Thoracic aorta (tissue), 2 donors: ENCODE measurements at regions not wholly inside any gene's neighbourhood (a gene's known extent, or its start where the extent isn't known, plus 50 kb on each side); places are given as distances from the start of the nearest gene placed in this dataset.

Experiments
- ATAC-seq: fragments of 150-250 bp; one replicate; pipeline ENCODE4 v1.8.0; 2017; ENCODE audit warnings: low read depth; ENCODE audit not compliant: insufficient number of reproducible peaks, low FRiP score
- DNase-seq: peaks from one replicate; pipeline ENCODE4 v3.0.0-alpha.2; 2020; ENCODE audit warnings: low spot score
- H3K27ac ChIP-seq, 2 donors: fragments of 200-600 bp; sonication (generic); 1 replicate in 1 of 2; 2 replicates in 1 of 2; pipeline ENCODE4 v1.5.1; 2016; ENCODE audit warnings: mild to moderate bottlenecking in 2 of 2, moderate library complexity in 2 of 2
- H3K27me3 ChIP-seq: fragments of 200-600 bp; sonication (generic); replicated peaks from 2 replicates; pipeline ENCODE4 v1.6.0; 2016; ENCODE audit warnings: mild to moderate bottlenecking; ENCODE audit not compliant: insufficient read depth
- H3K36me3 ChIP-seq: fragments of 200-600 bp; sonication (generic); one replicate; pipeline ENCODE4 v1.5.1; 2016
- H3K4me1 ChIP-seq, 2 donors: fragments of 200-600 bp; sonication (generic); 1 replicate in 1 of 2; 2 replicates in 1 of 2; pipeline versions ENCODE4 v1.5.1 to v1.6.0; 2016; ENCODE audit warnings: low read depth in 2 of 2, mild to moderate bottlenecking in 1 of 2; ENCODE audit not compliant: control insufficient read depth in 1 of 2
- H3K4me3 ChIP-seq: fragments of 200-600 bp; sonication (generic); 2 replicates; pipeline ENCODE4 v1.5.1; 2016; ENCODE audit warnings: mild to moderate bottlenecking
- H3K9me3 ChIP-seq: fragments of 200-600 bp; sonication (generic); 2 replicates; pipeline ENCODE4 v1.5.1; 2016
- CTCF ChIP-seq: fragments of 200-600 bp; sonication (generic); IDR thresholded peaks from one replicate; pipeline ENCODE4 v1.5.1; 2019; ENCODE audit warnings: antibody characterized with exemption

GRCh38 chr10:53387562-53387961 is 615.0 kb upstream of the MBL2 start:
- ATAC-seq (no peak), DNase-seq (no peak)
- Histone ChIP-seq H3K27me3 (no peaks in the 10 kb centered on the region), H3K4me1 (no peaks in the 10 kb centered on the region), H3K27ac (no peak overlapping the region), H3K4me3 (no peak overlapping the region), H3K36me3 (no peaks in the 10 kb centered on the region), H3K9me3 (no peaks in the 10 kb centered on the region)
- TF ChIP-seq CTCF = no peak

- TF ChIP-seq CTCF = no peak
- H3K27me3 ChIP-seq = no peaks in the 10 kb centered on the region
- H3K4me1 ChIP-seq = no peaks in the 10 kb centered on the region
- no peak overlapping the region for H3K27ac ChIP-seq
- no peaks in the 10 kb centered on the region for H3K36me3 ChIP-seq
- no peaks in the 10 kb centered on the region for H3K9me3 ChIP-seq
- ATAC-seq (no peak), DNase-seq (no peak)
- no peak overlapping the region for H3K4me3 ChIP-seq
These were observed 610.0 kb upstream of the MBL2 start for GRCh38 chr10:53382543-53382942.

GRCh38 chr10:53379956-53380355 is 607.4 kb upstream of the MBL2 start:
- no peaks in the 10 kb centered on the region for H3K4me1 ChIP-seq
- H3K4me3 ChIP-seq = no peak overlapping the region
- H3K27ac ChIP-seq = no peak overlapping the region
- DNase-seq = no peak
- no peaks in the 10 kb centered on the region for H3K36me3 ChIP-seq
- no peak for TF ChIP-seq CTCF
- H3K9me3 ChIP-seq = no peaks in the 10 kb centered on the region
- H3K27me3 ChIP-seq = no peaks in the 10 kb centered on the region
- ATAC-seq = no peak

GRCh38 chr10:53370347-53370746 is 597.8 kb upstream of the MBL2 start:
- DNase-seq = no peak
- H3K4me1 ChIP-seq = no peaks in the 10 kb centered on the region
- H3K27ac ChIP-seq = no peak overlapping the region
- no peaks in the 10 kb centered on the region for H3K9me3 ChIP-seq
- no peaks in the 10 kb centered on the region for H3K27me3 ChIP-seq
- no peak overlapping the region for H3K4me3 ChIP-seq
- no peak for TF ChIP-seq CTCF
- no peaks in the 10 kb centered on the region for H3K36me3 ChIP-seq
- no peak for ATAC-seq

GRCh38 chr10:53361936-53362335 is 589.4 kb upstream of the MBL2 start:
- TF ChIP-seq CTCF = no peak
- no peaks in the 10 kb centered on the region for H3K27me3 ChIP-seq
- no peak overlapping the region for H3K4me3 ChIP-seq
- H3K9me3 ChIP-seq = no peaks in the 10 kb centered on the region
- ATAC-seq = no peak
- H3K27ac ChIP-seq = no peak overlapping the region
- no peaks in the 10 kb centered on the region for H3K4me1 ChIP-seq
- H3K36me3 ChIP-seq = no peaks in the 10 kb centered on the region
- no peak for DNase-seq
